Muscle of back (tissue), 3 donors: ENCODE measurements at regions not wholly inside any gene's neighbourhood (a gene's known extent, or its start where the extent isn't known, plus 50 kb on each side); places are given as distances from the start of the nearest gene placed in this dataset.

Experiments used
- DNase-seq, 3 donors: peaks; one replicate each; pipeline versions ENCODE4 v3.0.0 to v3.0.0-alpha.2; 2013

DNA sequence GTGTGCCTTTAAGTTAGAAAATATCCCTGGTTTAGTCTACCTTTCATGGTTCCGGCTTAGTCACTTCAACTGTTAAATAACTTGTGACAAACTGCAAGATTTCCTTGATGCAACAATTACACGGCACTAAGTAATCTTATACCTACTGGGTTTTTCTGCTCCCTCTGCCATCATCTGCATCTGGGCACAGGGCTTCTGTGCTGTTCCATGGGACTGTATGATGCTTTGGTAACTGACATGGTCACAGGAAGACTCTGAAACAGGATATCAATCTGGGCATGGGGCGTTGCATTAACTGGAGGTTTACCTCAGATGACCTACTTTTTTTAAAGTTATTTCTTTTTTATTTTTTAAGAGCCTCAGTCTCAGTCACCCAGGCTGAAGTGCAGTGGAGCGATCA, 365.4 kb downstream of the SS18 start:
- no peak for DNase-seq

DNA sequence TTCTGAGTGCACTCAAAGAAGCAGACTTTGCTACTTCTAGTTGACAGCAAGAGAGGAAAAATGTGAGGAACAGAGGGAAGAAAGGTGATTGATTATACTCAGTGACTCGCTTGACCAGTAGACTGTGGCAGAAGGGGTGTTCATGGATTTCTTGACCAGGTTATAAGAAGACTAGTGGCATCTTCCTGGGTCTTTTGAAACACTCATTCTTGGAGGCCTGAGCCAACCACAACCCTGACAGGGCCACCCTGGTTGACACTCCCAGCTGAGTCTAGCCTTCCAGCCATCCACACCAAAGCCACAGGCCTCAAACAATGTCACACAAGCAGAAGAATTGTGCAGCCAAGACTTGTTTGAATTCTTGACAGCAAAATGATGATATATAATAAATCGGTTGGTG, 366.3 kb downstream of the SS18 start:
- no peak for DNase-seq

DNA sequence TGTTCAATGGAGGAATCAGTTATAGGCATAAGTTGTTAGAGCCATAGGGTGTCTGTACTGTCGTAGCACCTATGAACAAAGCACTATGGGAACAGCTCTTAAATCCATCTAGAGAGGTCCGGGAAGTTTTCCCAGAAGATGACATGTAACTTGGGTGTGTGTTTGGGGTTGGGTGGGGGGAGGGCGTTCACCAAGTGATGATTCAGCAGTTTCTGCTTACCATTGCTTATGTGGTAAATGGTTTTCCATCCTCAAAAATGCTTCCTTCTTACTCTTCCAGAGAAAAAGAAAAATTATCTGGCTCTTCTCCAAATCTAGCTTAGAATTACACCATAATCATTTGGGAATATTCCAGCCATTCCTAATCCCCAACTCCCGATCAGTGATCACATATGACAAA, 361.1 kb upstream of the ZNF521 start:
- DNase-seq: no peak

DNA sequence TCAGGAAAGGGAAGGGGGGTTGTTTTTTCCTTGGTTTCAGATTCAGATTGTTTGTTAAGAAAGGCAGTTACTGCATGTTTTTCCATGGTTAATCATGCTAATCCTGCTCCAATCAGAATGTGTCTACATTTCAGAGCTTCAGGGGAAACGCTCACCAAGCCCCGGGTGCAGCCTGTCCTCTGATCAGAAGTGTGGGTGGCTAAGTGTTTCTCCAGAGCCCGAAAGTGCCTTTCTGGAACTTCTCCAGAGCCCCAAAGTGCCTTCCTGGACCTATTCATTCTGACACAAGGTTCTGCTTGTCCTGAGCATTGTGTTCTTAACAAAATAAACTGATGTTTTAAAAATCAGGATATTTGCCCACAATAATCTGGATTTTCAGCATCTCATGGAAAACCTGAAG, 359.0 kb upstream of the ZNF521 start:
- DNase-seq: no peak

DNA sequence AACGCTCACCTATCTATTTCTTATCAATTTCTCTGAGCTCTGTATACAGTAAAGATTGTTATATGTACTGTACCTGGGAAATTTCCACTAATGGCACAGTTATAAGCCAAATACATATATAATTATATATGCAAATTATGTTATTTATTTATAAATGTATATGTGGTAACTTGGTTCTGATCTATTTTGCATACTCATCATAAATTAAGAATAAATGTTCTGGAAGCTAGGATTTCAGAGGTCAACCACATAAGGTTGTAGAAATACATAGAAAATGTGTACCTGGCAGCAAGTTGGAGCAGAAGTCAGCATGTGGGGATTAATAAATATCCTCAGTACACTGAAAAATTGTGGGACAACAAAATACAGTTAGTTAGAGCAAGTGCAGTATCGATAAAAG, 353.7 kb upstream of the ZNF521 start:
- no peak for DNase-seq

DNA sequence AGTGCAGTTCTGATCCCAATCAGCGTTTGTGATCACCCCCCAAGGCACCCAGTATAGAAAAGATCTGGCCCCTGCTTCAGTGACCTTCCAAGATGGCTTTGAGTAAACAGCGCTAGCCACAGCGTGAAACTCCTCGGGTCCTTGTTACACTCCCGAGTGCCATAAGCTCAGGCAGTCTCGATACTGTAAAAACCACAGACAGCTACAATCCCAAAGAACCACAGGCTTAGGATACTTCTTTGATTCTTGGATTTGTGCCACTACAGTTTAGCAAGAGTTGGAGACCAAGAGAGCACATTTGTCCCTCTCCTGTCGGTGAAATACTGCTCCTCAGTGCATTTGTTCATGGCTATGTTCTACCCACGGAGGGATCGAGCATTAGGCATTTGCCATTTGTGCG, 352.5 kb upstream of the ZNF521 start:
- DNase-seq: peak in 1 of 3 donors; percentile 26

DNA sequence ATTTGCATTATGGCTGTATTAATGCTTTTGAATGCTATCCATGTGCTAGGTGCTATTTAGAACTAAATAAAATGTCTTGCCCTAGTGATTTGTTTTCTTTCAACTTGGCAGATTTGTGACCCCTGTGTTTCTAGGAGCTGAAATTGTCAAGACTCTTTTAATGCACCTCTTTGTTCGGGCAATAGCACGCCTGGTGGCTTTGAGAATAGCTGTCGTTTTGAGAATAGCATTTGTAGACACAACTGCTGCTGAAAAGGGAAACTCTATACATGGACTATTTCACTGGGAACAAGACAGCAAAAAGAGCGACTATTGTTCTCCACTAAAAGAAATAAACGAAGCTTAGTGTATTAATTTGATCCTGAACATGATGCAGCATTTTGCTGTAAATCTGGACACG, 352.1 kb upstream of the ZNF521 start:
- peak in 1 of 3 donors; percentile 7 for DNase-seq

DNA sequence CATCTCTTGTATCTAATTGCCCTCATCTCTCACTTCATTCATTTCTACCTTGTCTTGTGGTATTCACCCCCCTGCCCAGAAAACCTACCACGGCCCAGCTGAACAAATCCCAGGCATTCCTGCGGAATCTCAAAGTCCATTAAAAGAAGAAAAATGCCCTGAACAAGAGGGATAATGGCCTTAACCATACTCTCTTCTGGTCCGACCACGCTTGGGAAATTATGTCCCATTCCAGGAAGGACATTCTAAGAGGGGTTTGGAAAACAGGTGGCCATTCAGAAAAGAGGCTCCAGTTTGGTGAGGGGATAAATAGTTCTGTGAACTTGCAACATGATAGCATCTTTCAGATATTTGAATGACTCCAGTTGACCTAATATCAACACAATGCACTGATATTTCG, 349.9 kb upstream of the ZNF521 start:
- DNase-seq: no peak

DNA sequence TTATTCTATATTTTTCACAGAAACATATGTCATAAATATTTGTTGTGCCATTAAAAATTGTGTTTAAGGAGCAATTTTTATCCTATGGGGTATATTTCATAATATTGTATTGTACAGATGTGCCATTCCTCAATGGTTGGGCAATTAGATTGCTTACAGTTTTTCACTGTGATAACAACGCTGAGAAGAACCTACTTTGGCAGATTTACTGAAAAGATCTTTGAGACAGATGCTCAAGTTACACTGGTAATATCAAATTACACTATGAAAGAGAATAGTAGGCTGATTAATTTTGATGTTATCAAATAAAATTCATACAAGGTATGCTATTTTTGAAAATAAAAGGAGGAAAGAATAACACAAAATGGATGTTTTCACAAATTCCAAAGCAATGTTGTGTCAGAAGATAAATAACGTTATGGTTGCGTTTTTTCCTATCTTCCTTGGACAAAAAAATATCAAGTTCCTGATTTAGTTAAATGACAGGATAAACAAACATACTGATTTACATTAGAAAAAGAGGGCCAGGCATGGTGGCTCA, 335.1 kb upstream of the ZNF521 start:
- DNase-seq: no peak

DNA sequence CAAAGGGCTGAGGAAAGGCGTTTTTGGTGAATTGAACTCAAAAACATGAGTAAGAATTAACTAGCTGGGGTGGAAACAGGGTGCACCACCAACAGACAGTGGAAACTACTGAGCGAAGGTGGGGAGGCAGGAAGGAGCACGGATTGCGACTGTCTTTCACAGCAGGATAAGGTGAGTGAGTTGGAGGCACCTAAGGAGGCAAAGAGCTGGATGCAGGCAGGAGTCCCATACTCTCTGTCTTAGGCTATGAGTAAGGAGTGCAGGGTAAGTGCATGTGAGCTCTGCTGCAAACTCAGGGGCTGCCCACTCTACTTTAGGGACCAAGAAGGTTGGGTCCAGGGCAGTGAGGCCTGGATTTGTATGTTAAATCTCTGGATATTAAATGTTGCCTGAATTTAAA, 333.1 kb upstream of the ZNF521 start:
- DNase-seq: no peak

DNA sequence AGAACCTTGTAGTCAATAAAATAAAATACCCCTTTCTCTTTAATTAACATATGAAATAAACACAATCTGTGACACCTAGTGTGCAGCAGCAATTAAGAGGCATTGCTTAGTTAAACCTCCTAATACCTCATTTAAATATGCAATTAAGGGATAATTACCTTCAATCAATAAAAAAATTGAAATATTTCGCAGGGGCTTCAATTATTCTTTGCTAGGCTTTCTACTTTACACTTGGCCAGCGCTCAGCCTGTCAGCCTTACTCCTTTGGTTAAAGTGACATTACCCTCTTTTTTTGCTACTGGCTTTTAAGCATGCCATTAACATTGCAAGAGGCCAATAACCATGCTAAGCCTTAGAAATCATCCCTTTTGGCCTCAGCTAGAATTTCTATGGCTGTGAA, 327.5 kb upstream of the ZNF521 start:
- DNase-seq: no peak

DNA sequence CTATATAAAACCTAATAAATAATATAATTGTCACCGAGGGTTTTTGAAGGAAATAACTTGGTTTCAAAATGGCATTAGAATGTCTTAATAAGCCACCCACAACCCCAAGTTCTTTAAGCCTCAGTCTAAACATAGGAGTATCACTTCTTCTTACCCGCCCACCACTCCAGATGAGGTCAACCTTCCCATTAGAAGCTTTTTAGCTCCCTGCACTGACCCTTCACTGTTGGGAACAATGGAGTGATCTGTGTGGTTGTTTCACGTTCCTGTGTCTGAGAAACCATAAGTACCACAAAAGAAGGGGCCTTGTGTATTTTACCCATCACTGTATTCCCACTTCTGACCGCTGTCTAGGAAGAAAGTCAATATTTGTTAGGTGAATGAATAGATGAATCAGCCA, 326.3 kb upstream of the ZNF521 start:
- no peak for DNase-seq

DNA sequence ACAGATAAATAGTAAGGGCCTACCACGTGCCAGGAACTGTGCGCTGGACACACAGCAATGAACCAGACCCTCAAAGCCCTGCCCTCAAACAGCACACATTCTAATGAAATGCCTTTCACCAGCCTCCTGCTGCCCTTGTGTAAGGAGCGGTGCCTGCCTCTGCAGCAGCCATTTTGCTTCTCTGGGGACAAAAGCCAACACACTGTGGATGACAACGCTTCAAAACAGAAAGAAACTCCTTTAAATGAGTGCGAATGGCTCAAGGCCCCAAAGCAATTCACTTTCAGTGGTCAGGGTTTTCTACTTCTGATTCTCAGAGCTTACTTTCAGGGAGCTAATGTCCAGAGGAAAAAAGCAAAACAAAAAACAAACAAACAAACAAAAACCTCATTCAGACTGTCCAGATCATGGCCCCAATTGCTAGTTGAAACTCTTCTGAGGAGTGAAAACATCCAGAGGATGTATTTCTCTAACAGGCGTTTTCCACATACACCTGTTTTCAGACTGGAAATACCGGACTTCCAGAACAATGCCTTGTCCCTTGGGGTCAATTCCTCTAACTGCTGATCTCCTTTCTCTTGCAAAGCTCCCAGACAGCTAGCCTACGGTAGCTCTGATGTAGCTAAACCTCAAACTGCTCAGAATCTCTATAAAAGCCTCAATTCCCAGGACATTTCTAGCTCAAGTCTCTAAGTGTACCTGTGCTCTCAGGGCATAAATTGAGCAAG, 323.3 kb upstream of the ZNF521 start:
- no peak for DNase-seq

DNA sequence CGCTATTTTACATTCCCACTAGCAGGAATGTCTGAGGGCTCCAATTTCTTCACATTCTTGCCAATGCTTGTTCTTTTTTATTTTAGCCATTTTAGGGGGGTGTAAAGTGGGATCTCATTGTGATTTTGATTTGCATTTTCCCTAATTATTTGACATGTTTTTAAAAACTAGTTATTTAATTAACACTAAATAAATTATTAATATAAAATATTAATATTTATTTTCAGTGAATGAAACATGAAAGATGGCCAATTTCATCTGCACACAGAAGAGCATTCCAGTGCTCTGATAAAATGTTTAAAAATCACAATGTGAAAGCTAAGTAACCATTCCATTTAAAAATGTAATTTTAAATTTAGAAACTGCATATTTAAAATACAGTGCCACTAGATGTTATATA, 322.2 kb upstream of the ZNF521 start:
- no peak for DNase-seq

DNA sequence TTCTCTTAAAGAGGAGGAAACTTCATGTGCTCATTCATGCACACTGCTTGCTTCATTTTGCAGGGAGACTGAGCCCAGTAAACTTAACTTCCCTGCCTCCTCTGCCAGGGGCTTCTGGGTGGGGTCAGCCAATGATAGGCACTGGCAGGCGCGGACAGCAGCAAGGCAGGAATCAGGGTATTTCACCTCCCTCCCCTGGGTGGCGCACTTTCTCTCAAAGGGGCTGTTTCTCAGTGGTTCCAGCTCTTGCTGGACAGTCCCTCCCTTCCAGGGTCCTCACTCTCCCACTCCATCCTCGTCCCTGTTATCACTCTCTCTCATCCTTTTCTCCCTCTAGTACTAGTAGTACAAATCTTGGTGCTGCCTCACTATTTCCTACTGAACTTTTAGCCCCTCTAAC, 320.5 kb upstream of the ZNF521 start:
- DNase-seq: no peak

DNA sequence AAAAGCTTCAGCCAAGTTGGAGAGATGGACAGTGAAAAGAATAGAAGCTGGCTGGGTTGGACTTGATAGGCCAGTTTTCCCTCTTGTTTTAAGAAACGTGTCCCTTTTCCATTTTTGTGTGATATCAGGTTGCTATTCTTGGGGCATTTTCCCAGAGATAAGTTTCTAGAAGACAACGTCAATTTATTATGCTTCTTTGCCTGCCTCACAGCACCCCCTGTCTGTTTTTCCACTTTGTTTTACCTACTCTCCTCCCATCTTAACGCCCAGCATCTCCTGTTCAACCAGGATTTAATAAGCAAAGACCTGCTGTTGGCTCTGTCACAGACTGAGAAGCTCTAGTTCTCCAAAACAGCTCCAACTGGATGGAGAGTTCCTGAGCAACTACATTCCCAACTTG, 317.8 kb upstream of the ZNF521 start:
- DNase-seq: no peak

DNA sequence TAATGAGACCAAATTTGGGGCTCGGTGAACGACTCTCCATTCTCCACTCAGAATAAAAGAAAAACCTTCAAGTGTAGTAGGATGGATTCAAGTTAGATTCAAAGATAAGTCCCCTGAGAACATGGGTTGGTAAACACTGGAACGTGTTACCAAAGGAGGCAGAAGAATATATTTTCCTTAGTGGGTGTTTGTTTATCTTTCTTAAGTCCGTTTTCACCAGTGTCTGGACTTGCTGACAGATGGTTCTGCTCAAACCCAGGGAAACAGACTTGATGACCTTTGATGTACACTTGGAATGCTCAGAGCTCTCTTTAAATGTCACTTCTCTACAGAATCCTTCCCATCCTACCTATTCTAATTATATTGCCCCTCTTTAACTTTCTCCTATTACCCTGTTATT, 310.3 kb upstream of the ZNF521 start:
- DNase-seq: no peak

DNA sequence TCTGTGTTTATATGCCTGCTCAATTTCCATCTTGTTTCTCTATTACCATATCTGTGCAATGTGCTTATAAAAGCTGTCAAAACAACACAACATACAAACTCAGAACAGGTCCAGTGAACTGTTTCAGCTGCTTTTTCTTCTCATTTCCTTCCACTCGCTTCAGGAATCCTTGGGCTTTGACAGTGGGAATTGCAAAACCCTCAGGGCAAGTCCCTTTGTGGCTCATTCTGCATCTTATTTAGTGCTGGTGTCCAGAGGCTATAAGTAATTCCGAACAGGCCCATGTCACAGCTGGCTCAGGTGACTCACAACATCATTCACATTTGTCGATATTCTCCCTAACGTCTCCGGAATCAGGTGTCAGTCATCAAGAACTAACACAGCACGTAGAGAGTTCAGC, 309.9 kb upstream of the ZNF521 start:
- DNase-seq: no peak

DNA sequence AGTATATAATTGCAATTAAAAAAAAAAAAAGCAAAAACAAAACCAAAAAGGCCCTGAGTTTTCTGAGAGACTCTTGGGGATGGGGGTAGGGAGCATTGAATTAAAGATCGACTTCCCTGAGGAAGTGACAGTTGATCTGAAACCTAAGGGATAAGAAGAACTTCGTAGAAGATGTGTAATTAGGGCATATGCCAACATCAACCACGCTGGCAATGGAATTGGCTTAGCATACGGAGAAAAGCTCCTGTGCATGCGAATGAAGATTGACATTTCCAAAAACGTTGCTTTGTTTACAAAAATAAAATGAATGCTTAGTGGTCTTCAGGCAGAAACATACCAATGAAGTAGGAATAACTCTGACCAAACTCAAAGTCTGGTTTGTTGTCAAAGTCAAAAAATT, 307.6 kb upstream of the ZNF521 start:
- no peak for DNase-seq

DNA sequence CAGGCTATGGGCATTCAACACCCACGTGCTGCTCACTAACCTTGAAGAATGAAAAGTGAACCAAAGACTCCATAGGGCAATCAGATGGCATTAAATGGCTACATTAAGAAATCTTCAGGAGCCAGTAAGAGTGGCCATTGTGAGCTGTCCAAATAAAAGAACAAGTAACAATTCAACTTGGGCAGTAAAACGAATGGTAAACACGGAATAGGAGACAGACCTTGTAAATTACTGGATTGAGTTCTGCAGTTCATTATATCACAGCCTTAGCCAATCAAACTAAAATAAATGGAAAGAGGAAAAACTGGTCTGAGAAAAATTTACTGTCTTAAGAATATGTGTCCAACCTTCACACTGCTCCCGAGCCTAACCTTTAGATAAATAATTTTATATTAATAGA, 306.5 kb upstream of the ZNF521 start:
- no peak for DNase-seq

DNA sequence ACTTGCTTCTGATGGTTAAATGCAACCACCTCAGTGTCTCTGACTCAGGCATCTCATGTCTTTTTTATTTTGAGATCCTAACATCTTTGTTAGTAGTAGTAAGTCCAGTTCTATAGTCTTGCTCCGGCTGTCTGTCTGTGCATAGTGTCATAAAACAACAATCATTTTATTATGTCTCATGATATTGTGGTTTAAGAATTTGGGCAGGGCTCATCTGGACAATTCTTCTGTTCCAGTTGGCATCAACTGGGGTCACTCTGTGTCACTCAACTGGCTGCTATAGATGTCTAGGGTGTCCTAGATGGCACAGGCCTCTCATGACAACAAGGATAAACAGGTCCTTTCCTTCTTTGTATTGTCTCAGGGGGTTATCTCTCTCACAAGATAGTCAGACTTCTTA, 299.6 kb upstream of the ZNF521 start:
- no peak for DNase-seq

DNA sequence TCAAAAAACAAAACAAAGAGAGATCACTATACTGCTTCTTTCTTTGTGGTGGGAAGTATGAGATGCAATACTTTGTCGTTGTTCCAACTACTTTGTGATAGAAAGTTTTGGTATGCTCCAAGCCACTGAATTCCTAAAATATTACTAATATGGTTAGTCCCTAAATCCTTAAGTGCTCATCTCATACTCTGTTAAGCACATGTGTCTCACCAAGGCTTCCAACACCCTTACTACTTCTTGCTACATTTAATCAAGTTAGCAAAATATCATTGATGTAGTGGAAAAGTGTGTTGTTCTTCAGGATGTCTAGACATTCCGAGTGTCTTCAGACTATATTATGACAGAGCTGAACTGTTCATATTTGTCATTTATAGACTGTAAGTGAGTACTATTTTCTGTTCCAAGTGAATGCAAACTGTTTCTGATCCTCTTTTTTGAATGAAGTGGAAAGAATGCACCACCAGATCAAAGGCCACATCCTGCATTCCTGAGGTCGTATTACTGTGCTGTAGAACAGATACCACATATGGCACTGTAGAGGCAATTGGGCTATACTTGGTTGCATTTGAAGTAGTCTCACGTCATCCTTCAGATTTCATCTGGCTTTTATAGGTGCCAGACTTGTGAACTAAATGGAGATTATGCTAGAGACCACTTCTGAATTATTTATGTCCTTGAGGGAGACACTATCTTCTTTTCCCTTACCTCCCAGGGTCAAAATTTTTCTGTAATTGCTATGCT, 298.4 kb upstream of the ZNF521 start:
- peak in 2 of 3 donors; percentile 40 to 93 for DNase-seq

DNA sequence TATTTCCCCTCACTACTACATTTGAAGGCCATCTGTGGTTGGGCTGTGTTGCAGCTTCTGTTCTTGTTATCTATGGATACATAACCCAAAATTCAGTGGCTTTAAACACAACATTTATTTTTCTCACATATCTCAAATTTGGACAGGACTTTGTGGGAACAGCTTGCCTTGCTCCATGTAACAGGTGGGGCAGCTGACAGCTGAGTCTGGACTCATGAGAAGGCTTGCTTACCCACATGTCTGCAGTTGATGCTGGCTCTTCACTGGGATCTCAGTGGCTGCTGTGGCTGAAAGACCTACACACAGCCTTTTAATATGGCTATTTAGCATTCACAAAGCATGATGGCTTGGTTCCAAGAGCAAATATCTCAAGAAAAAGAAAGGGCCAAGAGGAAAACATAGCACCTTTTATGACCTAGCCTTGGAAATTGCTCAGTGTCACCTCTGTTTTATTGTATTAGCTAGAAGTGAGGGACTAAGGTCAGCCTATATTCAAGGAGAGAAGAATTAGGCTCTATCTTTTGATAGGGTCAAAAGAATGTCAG, 296.8 kb upstream of the ZNF521 start:
- DNase-seq: peak; percentile 18 to 39 (median 37)
